ENCODE measurements at regions not wholly inside any gene's neighbourhood (a gene's known extent, or its start where the extent isn't known, plus 50 kb on each side); places are given as distances from the start of the nearest gene placed in this dataset.
A peak's percentile ranks its signal among the peaks of the same experiment; 100 is the strongest.

GRCh38 chr10:34002896-34003295 is 668.4 kb upstream of the NRP1 start:
- no peak for TF ChIP-seq CTCF (conservative IDR thresholded peaks at IDR 0.05; ENCODE audit: low read depth, low read length)
- no peak for DNase-seq (ENCODE audit: low read depth)
- no peak overlapping the region for H3K4me3 ChIP-seq (ENCODE audit: low read depth, low read length)

- no peak overlapping the region for H3K4me3 ChIP-seq (ENCODE audit: low read depth, low read length)
- no peak for TF ChIP-seq CTCF (conservative IDR thresholded peaks at IDR 0.05; ENCODE audit: low read depth, low read length)
- no peak for DNase-seq (ENCODE audit: low read depth)
These were observed 667.4 kb upstream of the NRP1 start for GRCh38 chr10:34001831-34002230.

GRCh38 chr10:34001087-34001580 is 666.7 kb upstream of the NRP1 start:
- DNase-seq (ENCODE audit: low read depth), result peak; percentile 22
- TF ChIP-seq CTCF (conservative IDR thresholded peaks at IDR 0.05; ENCODE audit: low read depth, low read length), result peak; percentile 13
- no peak overlapping the region for H3K4me3 ChIP-seq (ENCODE audit: low read depth, low read length)

GRCh38 chr10:33993917-33994316 is 659.5 kb upstream of the NRP1 start:
- no peak overlapping the region for H3K4me3 ChIP-seq (ENCODE audit: low read depth, low read length)
- DNase-seq (ENCODE audit: low read depth), result no peak
- TF ChIP-seq CTCF (conservative IDR thresholded peaks at IDR 0.05; ENCODE audit: low read depth, low read length), result no peak

GRCh38 chr10:33991924-33992323 is 657.5 kb upstream of the NRP1 start:
- H3K4me3 ChIP-seq (ENCODE audit: low read depth, low read length), result no peak overlapping the region
- DNase-seq (ENCODE audit: low read depth), result no peak
- TF ChIP-seq CTCF (conservative IDR thresholded peaks at IDR 0.05; ENCODE audit: low read depth, low read length), result no peak

- DNase-seq (ENCODE audit: low read depth), result no peak
- no peak for TF ChIP-seq CTCF (conservative IDR thresholded peaks at IDR 0.05; ENCODE audit: low read depth, low read length)
- no peak overlapping the region for H3K4me3 ChIP-seq (ENCODE audit: low read depth, low read length)
These were observed 652.0 kb upstream of the NRP1 start for GRCh38 chr10:33986515-33986914.

GRCh38 chr10:33986016-33986415 is 651.5 kb upstream of the NRP1 start:
- H3K4me3 ChIP-seq (ENCODE audit: low read depth, low read length), result no peak overlapping the region
- no peak for DNase-seq (ENCODE audit: low read depth)
- no peak for TF ChIP-seq CTCF (conservative IDR thresholded peaks at IDR 0.05; ENCODE audit: low read depth, low read length)
